KMS-11 (cell line): ENCODE measurements at regions not wholly inside any gene's neighbourhood (a gene's known extent, or its start where the extent isn't known, plus 50 kb on each side); places are given as distances from the start of the nearest gene placed in this dataset.

Source experiments
- H2AFZ ChIP-seq: fragments of 200-600 bp; sonication (generic); 2 replicates; pipeline ENCODE4 v1.6.1; 2016; ENCODE audit warnings: antibody characterized with exemption, mixed run types, low read depth
- H3K27ac ChIP-seq: fragments of 200-600 bp; sonication (generic); 2 replicates; pipeline ENCODE4 v1.6.1; 2016; ENCODE audit warnings: mild to moderate bottlenecking, mixed run types
- H3K27me3 ChIP-seq: fragments of 200-600 bp; sonication (generic); 2 replicates; pipeline ENCODE4 v1.6.1; 2017; ENCODE audit warnings: mild to moderate bottlenecking, low read depth, mixed run types, moderate library complexity; ENCODE audit not compliant: insufficient read depth
- H3K36me3 ChIP-seq: fragments of 200-600 bp; sonication (generic); 2 replicates; pipeline ENCODE4 v1.6.1; 2017; ENCODE audit warnings: mild to moderate bottlenecking, mixed run types; ENCODE audit not compliant: insufficient read depth
- H3K4me1 ChIP-seq: fragments of 200-600 bp; sonication (generic); 2 replicates; pipeline ENCODE4 v1.6.1; 2016; ENCODE audit warnings: mild to moderate bottlenecking, low read depth, mixed run types; ENCODE audit not compliant: poor library complexity, severe bottlenecking
- H3K4me2 ChIP-seq: fragments of 200-600 bp; sonication (generic); 2 replicates; pipeline ENCODE4 v1.7.0; 2016; ENCODE audit warnings: mild to moderate bottlenecking, mixed run types
- H3K4me3 ChIP-seq: fragments of 200-600 bp; sonication (generic); IDR thresholded peaks from 2 replicates; pipeline ENCODE4 v1.6.1; 2017; ENCODE audit warnings: low read depth, low read length, mixed read lengths; ENCODE audit not compliant: insufficient read depth
- H3K79me2 ChIP-seq: fragments of 200-600 bp; sonication (generic); 2 replicates; pipeline ENCODE4 v1.6.1; 2016; ENCODE audit warnings: low read depth, mixed run types; ENCODE audit not compliant: insufficient read depth
- H3K9ac ChIP-seq: fragments of 200-600 bp; sonication (generic); 2 replicates; pipeline ENCODE4 v1.6.1; 2016; ENCODE audit warnings: mild to moderate bottlenecking, mixed run types
- H4K20me1 ChIP-seq: fragments of 200-600 bp; sonication (generic); 2 replicates; pipeline ENCODE4 v1.6.1; 2016; ENCODE audit warnings: mild to moderate bottlenecking, mixed run types; ENCODE audit not compliant: insufficient read depth
- TF ChIP-seq, protein P1 (sequence below): fragments of 200-600 bp; sonication (generic); conservative IDR thresholded peaks from 2 replicates; pipeline ENCODE4 v1.6.1; 2017; ENCODE audit warnings: low read depth, mild to moderate bottlenecking, antibody characterized with exemption, low read length, moderate library complexity, mixed read lengths

DNA sequence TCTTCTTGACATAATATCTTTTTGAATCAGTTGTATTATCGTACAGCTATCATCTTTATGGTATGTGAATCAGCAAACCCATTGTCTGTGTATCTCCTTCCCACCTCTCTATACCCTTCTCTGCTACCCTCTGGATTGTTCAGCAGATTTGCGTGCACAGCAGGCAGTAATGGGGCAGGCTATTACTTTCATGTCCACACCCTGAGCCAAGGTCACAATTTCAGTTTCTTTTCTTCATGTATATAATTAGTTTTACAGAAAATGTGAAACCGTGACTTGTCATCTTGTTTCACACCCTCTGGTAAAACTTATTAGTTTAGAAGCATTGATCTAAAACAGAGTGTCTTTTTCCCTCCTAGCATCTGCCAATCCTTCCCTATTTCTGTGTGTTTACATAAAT is 770.4 kb upstream of the SEMA6D start:
- Histone ChIP-seq H3K4me3 (no peak overlapping the region), H3K4me2 (peak overlapping the region; percentile 68), H3K27me3 (no peaks in the 10 kb centered on the region), H3K27ac (peak overlapping the region; percentile 82), H3K79me2 (no peaks in the 10 kb centered on the region), H2AFZ (peak overlapping the region; percentile 57), H3K9ac (peak overlapping the region; percentile 36; the same call in 1 of the 2 replicates), H4K20me1 (no peaks in the 10 kb centered on the region), H3K4me1 (peaks cover 45% of the 10 kb centered on the region), H3K36me3 (no peaks in the 10 kb centered on the region)
- TF ChIP-seq, protein P1, sequence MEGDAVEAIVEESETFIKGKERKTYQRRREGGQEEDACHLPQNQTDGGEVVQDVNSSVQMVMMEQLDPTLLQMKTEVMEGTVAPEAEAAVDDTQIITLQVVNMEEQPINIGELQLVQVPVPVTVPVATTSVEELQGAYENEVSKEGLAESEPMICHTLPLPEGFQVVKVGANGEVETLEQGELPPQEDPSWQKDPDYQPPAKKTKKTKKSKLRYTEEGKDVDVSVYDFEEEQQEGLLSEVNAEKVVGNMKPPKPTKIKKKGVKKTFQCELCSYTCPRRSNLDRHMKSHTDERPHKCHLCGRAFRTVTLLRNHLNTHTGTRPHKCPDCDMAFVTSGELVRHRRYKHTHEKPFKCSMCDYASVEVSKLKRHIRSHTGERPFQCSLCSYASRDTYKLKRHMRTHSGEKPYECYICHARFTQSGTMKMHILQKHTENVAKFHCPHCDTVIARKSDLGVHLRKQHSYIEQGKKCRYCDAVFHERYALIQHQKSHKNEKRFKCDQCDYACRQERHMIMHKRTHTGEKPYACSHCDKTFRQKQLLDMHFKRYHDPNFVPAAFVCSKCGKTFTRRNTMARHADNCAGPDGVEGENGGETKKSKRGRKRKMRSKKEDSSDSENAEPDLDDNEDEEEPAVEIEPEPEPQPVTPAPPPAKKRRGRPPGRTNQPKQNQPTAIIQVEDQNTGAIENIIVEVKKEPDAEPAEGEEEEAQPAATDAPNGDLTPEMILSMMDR: no peak

DNA sequence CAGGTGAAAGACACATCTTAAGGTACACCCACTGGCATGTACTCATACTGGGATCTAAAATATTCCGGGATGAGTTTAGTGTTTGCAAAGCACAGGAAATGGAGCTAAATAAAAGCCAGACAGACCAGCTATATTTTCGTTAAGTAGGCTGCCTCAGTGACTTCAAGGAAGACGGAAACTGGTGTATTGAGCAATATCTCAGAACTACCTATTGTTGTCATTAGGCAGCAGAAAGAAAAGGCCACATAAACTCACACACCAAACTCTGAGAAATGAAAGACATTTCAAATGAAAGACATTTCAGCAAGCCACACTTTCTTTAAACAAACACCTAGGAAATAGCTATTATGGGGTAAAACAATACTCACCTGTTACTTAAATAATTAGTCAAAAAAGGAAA is 761.7 kb upstream of the SEMA6D start:
- Histone ChIP-seq H3K9ac (no peak overlapping the region), H4K20me1 (no peaks in the 10 kb centered on the region), H3K27me3 (no peaks in the 10 kb centered on the region), H3K79me2 (no peaks in the 10 kb centered on the region), H3K4me1 (no peaks in the 10 kb centered on the region), H3K36me3 (no peaks in the 10 kb centered on the region), H3K27ac (no peak overlapping the region), H2AFZ (no peak overlapping the region), H3K4me3 (no peak overlapping the region), H3K4me2 (no peak overlapping the region)
- TF ChIP-seq, protein P1: no peak

DNA sequence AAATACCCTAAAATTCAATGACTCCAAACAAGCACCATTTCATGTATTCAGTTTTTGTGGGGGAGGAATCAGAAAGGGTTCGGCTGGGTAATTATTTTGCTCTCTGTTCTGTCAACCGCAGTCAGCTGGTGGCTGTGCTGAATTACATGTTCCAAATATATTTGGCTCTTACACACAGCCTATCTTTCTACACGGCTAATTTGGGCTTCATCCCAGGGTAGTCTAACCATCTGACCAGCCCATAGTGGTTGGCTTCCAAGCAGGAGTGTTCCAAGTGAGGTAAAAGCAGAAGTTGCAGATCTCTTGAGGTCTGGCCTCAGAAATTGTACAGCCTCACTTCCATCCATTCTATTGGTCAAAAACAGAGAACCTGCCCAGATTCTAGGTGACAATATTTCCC is 760.8 kb upstream of the SEMA6D start:
- TF ChIP-seq, protein P1: no peak
- Histone ChIP-seq H3K9ac (no peak overlapping the region), H3K4me1 (no peaks in the 10 kb centered on the region), H3K27me3 (no peaks in the 10 kb centered on the region), H3K36me3 (no peaks in the 10 kb centered on the region), H3K4me3 (no peak overlapping the region), H3K27ac (no peak overlapping the region), H2AFZ (no peak overlapping the region), H4K20me1 (no peaks in the 10 kb centered on the region), H3K79me2 (no peaks in the 10 kb centered on the region), H3K4me2 (no peak overlapping the region)

DNA sequence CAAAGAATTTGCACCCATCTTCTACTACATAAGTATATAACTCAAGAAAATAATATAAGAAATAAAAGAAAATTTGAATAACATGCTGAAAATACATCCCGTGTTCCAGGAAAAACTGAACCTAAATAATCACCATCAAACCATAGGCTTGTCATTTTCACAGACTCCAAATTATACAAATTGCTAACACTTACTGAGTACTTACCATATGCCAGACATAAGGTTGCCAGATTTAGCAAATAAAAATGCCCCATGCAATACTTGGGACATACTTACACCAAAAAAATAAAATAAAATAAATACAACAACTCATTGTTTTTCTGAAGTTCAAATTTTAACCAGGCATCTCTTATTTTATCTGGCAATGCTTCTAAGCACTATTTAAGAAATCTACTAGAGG is 760.4 kb upstream of the SEMA6D start:
- Histone ChIP-seq H3K4me3 (no peak overlapping the region), H3K79me2 (no peaks in the 10 kb centered on the region), H3K36me3 (no peaks in the 10 kb centered on the region), H3K27ac (no peak overlapping the region), H2AFZ (no peak overlapping the region), H4K20me1 (no peaks in the 10 kb centered on the region), H3K9ac (no peak overlapping the region), H3K4me2 (no peak overlapping the region), H3K27me3 (no peaks in the 10 kb centered on the region), H3K4me1 (no peaks in the 10 kb centered on the region)
- TF ChIP-seq, protein P1: no peak
